Natural killer cell (primary cell): ENCODE measurements at regions not wholly inside any gene's neighbourhood (a gene's known extent, or its start where the extent isn't known, plus 50 kb on each side); places are given as distances from the start of the nearest gene placed in this dataset.

Source experiments
- ATAC-seq, 3 donors: fragments of 150-1000 bp in 2 of 3; fragments of 200-7000 bp in 1 of 3; cut with Tn5 transposase; 1 replicate in 1 of 3; 2 replicates in 2 of 3; pipeline ENCODE4 v1.10.0; 2021; ENCODE audit warnings: mild to moderate bottlenecking in 2 of 3, moderate library complexity in 2 of 3
- DNase-seq, 2 donors: peaks; one replicate each; pipeline versions ENCODE4 v3.0.0 to v3.0.0-alpha.2; 2013 to 2021; ENCODE audit warnings: mixed read lengths in 1 of 2
- H3K27ac ChIP-seq: one replicate; pipeline ENCODE4 v1.5.1; 2013; ENCODE audit warnings: mild to moderate bottlenecking, low read length
- H3K27me3 ChIP-seq: one replicate; pipeline ENCODE4 v1.6.1; 2013; ENCODE audit warnings: low read length; ENCODE audit not compliant: control insufficient read depth, insufficient read depth
- H3K36me3 ChIP-seq: one replicate; pipeline ENCODE4 v1.6.1; 2013; ENCODE audit warnings: low read length; ENCODE audit not compliant: control insufficient read depth, insufficient read depth
- H3K4me1 ChIP-seq: one replicate; pipeline ENCODE4 v1.6.1; 2013; ENCODE audit warnings: low read length; ENCODE audit not compliant: control insufficient read depth, insufficient read depth
- H3K4me3 ChIP-seq: one replicate; pipeline ENCODE4 v1.5.1; 2013; ENCODE audit warnings: low read length
- H3K9me3 ChIP-seq: one replicate; pipeline ENCODE4 v1.6.1; 2013; ENCODE audit warnings: low read length; ENCODE audit not compliant: control insufficient read depth, insufficient read depth
- H3K27ac Mint-ChIP-seq, 2 donors: one replicate each; pipeline ENCODE4 v1.8.0; 2022; ENCODE audit warnings: mild to moderate bottlenecking in 2 of 2, mixed read lengths in 2 of 2, moderate library complexity in 1 of 2
- H3K27me3 Mint-ChIP-seq, 2 donors: one replicate each; pipeline ENCODE4 v1.8.0; 2022; ENCODE audit warnings: low read depth in 2 of 2, mixed read lengths in 2 of 2
- H3K36me3 Mint-ChIP-seq: one replicate; pipeline ENCODE4 v1.8.0; 2022; ENCODE audit warnings: mixed read lengths
- H3K4me1 Mint-ChIP-seq, 2 donors: one replicate each; pipeline ENCODE4 v1.8.0; 2022; ENCODE audit warnings: mixed read lengths in 2 of 2
- H3K4me3 Mint-ChIP-seq: one replicate; pipeline ENCODE4 v1.8.0; 2022; ENCODE audit warnings: mild to moderate bottlenecking, moderate library complexity, mixed read lengths
- H3K9me3 Mint-ChIP-seq, 2 donors: one replicate each; pipeline ENCODE4 v1.8.0; 2022; ENCODE audit warnings: mixed read lengths in 2 of 2
- WGBS: methylation state at CpG from one replicate; pipeline ENCODE4 v1.1.7; 2013; ENCODE audit warnings: missing lambda C conversion rate; ENCODE audit not compliant: insufficient coverage; 5-methylcytosine and 5-hydroxymethylcytosine counted together
- intact Hi-C: fragments of 100-400 bp; cut with micrococcal nuclease; formaldehyde crosslinking; loops from one replicate; pipeline ENCODE4 v1.14.2; 2022
- TF ChIP-seq, protein P1 (sequence below): fragments of 200-600 bp; IDR thresholded peaks from one replicate; pipeline ENCODE4 v1.8.0; 2022; ENCODE audit warnings: antibody characterized with exemption

DNA sequence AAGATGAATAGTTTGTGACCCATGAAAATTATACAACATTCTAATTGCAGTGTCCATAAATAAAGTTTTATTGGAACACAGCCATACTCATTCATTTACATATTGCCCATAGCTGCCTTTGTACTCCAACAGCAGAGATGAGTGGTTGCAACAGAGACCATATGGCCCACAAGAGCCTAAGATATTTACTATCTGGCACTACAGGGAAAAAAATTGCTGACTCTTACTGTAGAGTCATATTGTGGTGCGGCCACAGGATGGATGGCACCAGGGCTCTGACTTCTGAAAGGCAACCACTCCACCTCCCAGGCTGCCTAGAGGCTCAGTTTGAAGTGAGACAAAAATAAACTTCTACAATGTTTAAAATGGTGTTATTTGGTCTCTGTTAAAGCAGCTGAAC, 404.0 kb upstream of the ATP5MC3 start:
- Histone ChIP-seq H3K27me3 (no peaks in the 10 kb centered on the region), H3K9me3 (no peaks in the 10 kb centered on the region), H3K27ac (no peak overlapping the region), H3K4me1 (no peaks in the 10 kb centered on the region), H3K36me3 (no peaks in the 10 kb centered on the region), H3K4me3 (no peak overlapping the region)
- Mint-ChIP-seq H3K36me3 (no peaks in the 10 kb centered on the region), H3K27ac (no peak overlapping the region), H3K4me1 (no peaks in the 10 kb centered on the region), H3K9me3 (no peaks in the 10 kb centered on the region), H3K4me3 (no peak overlapping the region), H3K27me3 (peaks cover 3 to 23% of the 10 kb centered on the region in 2 donors)
- no peak for ATAC-seq
- intact Hi-C loops, result no loop called here
- TF ChIP-seq, protein P1, sequence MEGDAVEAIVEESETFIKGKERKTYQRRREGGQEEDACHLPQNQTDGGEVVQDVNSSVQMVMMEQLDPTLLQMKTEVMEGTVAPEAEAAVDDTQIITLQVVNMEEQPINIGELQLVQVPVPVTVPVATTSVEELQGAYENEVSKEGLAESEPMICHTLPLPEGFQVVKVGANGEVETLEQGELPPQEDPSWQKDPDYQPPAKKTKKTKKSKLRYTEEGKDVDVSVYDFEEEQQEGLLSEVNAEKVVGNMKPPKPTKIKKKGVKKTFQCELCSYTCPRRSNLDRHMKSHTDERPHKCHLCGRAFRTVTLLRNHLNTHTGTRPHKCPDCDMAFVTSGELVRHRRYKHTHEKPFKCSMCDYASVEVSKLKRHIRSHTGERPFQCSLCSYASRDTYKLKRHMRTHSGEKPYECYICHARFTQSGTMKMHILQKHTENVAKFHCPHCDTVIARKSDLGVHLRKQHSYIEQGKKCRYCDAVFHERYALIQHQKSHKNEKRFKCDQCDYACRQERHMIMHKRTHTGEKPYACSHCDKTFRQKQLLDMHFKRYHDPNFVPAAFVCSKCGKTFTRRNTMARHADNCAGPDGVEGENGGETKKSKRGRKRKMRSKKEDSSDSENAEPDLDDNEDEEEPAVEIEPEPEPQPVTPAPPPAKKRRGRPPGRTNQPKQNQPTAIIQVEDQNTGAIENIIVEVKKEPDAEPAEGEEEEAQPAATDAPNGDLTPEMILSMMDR, result no peak
- WGBS, result 100% methylated on average over 1 of the region's 1 CpG
- no peak for DNase-seq

DNA sequence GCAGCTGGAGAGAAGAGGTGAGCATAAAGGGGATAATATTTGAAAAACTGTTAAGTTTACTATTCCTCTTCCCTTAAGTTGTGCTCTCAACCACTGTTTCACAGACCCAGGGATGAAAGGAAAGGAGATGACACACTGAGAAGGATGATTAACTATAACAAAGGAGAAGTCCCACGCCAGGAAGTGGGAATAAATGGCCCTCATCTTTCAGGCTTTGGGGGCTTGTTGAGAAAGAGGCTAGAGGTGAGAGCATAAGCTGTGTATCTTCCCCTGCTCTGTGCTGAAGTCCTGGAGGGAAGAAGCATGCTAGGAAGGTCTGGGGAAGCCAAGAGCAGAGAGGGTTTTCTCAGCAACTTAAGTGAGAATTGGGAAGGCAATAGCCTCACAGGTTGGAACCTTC, 399.1 kb upstream of the ATP5MC3 start:
- Histone ChIP-seq H3K4me3 (no peak overlapping the region), H3K4me1 (peaks cover 14% of the 10 kb centered on the region), H3K27ac (no peak overlapping the region), H3K9me3 (no peaks in the 10 kb centered on the region), H3K27me3 (peaks cover 3% of the 10 kb centered on the region), H3K36me3 (no peaks in the 10 kb centered on the region)
- H3K9me3 Mint-ChIP-seq, result no peaks in the 10 kb centered on the region
- H3K4me1 Mint-ChIP-seq, result peaks cover 13 to 21% of the 10 kb centered on the region in 2 donors
- intact Hi-C loops, result no loop called here
- no peak overlapping the region for H3K4me3 Mint-ChIP-seq
- peak overlapping the region in 1 of 2 donors; percentile 7 for H3K27ac Mint-ChIP-seq
- TF ChIP-seq, protein P1, result no peak
- ATAC-seq, result no peak
- WGBS, result 88% methylated on average over 1 of the region's 1 CpG
- H3K27me3 Mint-ChIP-seq, result peaks cover 24 to 58% of the 10 kb centered on the region in 2 donors
- DNase-seq, result no peak
- H3K36me3 Mint-ChIP-seq, result peaks cover 12% of the 10 kb centered on the region

DNA sequence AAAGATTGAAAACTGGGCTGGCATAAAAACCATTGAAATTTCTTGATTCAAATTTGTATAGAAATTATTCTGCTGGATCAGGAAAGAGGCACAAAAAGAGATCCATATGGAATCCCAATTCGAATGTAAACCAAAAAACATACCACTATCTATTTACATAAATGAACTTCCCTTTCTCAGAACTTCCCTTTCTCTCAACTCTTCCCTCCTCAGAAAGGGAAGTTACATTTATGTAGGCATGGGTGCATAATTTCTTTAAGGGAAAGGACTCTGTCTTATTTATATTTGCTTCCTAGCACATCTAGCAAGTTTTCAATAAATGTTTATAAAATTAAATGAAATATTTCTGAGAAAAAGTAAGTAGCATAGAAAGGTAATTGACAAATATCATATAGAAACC, 398.1 kb upstream of the ATP5MC3 start:
- intact Hi-C loops, result loop anchor here (5.0 kb wide), 2 partner anchors 1087 to 1273 kb away; no protein-coding TSS in a partner anchor
- TF ChIP-seq, protein P1, result no peak
- H3K27me3 Mint-ChIP-seq, result peaks cover 27 to 58% of the 10 kb centered on the region in 2 donors
- no peak overlapping the region for H3K4me3 ChIP-seq
- H3K4me1 Mint-ChIP-seq, result peaks cover 23 to 31% of the 10 kb centered on the region in 2 donors
- DNase-seq, result no peak
- H3K9me3 ChIP-seq, result no peaks in the 10 kb centered on the region
- H3K27me3 ChIP-seq, result peaks cover 3% of the 10 kb centered on the region
- no peak overlapping the region for H3K4me3 Mint-ChIP-seq
- H3K36me3 Mint-ChIP-seq, result peaks cover 12% of the 10 kb centered on the region
- H3K36me3 ChIP-seq, result no peaks in the 10 kb centered on the region
- H3K9me3 Mint-ChIP-seq, result no peaks in the 10 kb centered on the region
- H3K4me1 ChIP-seq, result peaks cover 18% of the 10 kb centered on the region
- 20% methylated on average over 1 of the region's 1 CpG for WGBS
- no peak overlapping the region for H3K27ac ChIP-seq
- ATAC-seq, result no peak
- H3K27ac Mint-ChIP-seq, result no peak overlapping the region

DNA sequence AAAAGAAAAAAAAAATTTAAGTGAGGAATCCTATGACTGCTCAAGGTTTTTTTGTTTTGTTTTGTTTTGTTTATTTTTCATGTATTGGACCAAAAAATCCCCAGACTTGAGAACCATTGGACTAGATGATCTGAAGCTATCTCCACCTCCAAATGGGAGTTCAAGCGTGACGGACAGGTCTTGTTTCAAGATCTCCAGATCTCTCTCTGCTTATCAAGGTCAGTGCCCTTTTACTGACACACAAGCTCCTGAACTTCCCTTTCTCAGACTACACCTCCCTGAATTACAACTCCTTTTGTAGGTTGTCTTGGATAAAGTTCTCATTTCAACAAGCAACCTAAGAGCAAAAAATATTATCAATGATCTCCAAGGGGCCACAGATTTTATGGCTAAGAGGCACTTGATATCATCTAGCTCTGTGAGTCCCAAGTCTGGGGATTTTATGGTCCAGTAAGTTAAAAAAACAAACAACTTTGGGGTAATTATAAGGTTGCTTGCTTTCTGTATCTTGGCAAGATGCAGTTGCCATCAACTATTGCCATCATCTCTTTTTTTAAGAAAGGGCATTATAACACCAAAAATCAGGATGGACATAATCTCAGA, 396.0 kb upstream of the ATP5MC3 start:
- no peak overlapping the region for H3K4me3 ChIP-seq
- H3K4me1 ChIP-seq, result peaks cover 22% of the 10 kb centered on the region
- H3K9me3 ChIP-seq, result no peaks in the 10 kb centered on the region
- WGBS, result 95% methylated on average over 2 of the region's 2 CpGs
- DNase-seq (no peak), ATAC-seq (no peak)
- Mint-ChIP-seq H3K27me3 (peaks cover 43 to 60% of the 10 kb centered on the region in 2 donors), H3K9me3 (no peaks in the 10 kb centered on the region), H3K27ac (peak overlapping the region in 1 of 2 donors; percentile 88), H3K36me3 (peaks cover 12% of the 10 kb centered on the region), H3K4me3 (no peak overlapping the region), H3K4me1 (peaks cover 30 to 35% of the 10 kb centered on the region in 2 donors)
- peaks cover 6% of the 10 kb centered on the region for H3K27me3 ChIP-seq
- H3K36me3 ChIP-seq, result no peaks in the 10 kb centered on the region
- no peak overlapping the region for H3K27ac ChIP-seq
- intact Hi-C loops, result loop anchor here (5.0 kb wide), 2 partner anchors 1085 to 1275 kb away; no protein-coding TSS in a partner anchor
- TF ChIP-seq, protein P1, result no peak
